ENCODE measurements at regions not wholly inside any gene's neighbourhood (a gene's known extent, or its start where the extent isn't known, plus 50 kb on each side); places are given as distances from the start of the nearest gene placed in this dataset.

DNA sequence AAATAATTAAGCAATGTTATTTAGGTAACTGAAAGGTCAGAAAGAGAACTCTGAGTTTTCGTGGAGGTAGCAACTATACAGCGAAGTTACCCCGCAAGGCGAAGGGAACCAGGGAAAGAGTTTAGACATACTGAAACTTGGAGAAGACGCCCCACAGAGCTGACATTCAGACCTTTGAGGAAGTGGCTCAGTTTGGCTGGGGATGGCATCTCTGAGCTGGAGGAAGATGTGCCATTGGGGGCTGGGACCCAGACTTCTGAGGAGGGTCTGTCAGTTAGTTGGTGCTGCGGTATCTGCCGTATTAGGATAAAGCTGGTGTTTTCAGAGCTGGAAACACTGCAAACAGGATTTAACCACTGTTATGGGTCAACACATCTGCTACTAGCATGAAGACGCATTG, 156.6 kb downstream of the ANKRD50 start:
- no peaks in the 10 kb centered on the region for H3K27me3 ChIP-seq (replicated peaks)
- no peak for TF ChIP-seq CTCF (IDR thresholded peaks at IDR 0.05; ENCODE audit: low read depth, low read length, missing control alignments)
- in situ Hi-C loops (cut with HindIII; ENCODE audit: low pct_ligation_motif_present, low sequenced_read_pairs): no loop called here
- no peaks in the 10 kb centered on the region for H3K36me3 ChIP-seq (replicated peaks)
- H3K27ac ChIP-seq: no peak overlapping the region
- H3K4me3 ChIP-seq (ENCODE audit: low read depth, low read length): no peak overlapping the region
- DNase-seq: no peak

DNA sequence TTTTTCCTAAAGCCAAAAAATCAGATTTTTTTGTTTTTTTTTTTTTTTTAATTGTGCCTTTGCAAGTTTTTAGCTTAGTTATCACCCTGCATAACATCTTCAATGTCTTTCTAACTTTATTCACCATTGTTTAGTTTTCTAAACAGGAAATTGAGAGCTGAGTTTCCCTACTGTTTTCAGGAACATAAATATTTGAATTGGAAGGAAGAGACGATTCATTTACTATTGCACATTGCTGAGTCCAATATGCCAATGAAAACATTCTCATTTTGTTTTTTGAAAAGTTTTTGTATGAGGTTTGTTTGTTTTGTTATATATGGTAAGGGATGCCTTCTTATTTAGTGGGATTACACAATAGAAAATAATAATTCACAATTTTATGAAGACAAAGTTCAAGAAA, 148.4 kb downstream of the ANKRD50 start:
- in situ Hi-C loops (cut with HindIII; ENCODE audit: low pct_ligation_motif_present, low sequenced_read_pairs): no loop called here
- no peaks in the 10 kb centered on the region for H3K36me3 ChIP-seq (replicated peaks)
- no peak for TF ChIP-seq CTCF (IDR thresholded peaks at IDR 0.05; ENCODE audit: low read depth, low read length, missing control alignments)
- H3K4me3 ChIP-seq (ENCODE audit: low read depth, low read length): no peak overlapping the region
- no peaks in the 10 kb centered on the region for H3K27me3 ChIP-seq (replicated peaks)
- no peak overlapping the region for H3K27ac ChIP-seq
- DNase-seq: no peak

DNA sequence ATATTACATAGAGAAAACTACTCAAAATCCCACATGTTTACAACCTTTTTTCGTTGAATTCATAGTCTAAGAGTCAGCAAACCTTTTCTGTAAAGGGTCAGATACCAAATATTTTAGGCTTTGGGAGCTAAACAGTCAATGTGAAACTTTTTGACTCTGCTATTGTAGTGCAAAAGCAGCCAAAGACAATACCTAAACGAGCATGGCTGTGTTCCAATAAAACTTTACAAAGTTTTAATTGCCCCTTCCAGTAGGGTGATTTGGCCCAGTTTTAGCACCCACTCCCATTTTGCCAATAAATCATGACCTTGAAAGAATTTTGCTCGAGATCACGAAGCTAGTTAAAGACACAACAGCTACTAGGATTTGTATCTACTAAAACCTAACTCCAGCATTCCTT, 147.2 kb downstream of the ANKRD50 start:
- DNase-seq: no peak
- no peaks in the 10 kb centered on the region for H3K36me3 ChIP-seq (replicated peaks)
- in situ Hi-C loops (cut with HindIII; ENCODE audit: low pct_ligation_motif_present, low sequenced_read_pairs): no loop called here

DNA sequence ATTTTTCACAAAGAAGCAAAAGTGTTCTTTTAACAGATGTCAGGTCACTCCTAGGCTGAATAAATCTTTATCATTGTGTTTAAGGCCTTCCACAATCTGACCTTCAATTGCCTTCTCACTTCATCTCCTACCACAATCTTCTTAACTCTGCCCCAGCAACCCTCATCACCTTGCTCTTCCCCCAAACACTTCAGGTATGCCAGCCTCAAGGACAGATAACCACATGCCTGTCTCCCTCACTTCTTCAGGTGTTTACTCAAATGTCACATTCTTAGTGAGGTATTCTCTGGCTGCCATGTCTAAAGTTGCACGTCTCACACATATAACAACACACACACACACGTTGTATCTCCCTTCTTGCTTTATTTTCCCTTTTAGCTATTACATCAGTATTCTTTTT, 146.5 kb downstream of the ANKRD50 start:
- no peak for TF ChIP-seq CTCF (IDR thresholded peaks at IDR 0.05; ENCODE audit: low read depth, low read length, missing control alignments)
- Histone ChIP-seq H3K27me3 (replicated peaks) (no peaks in the 10 kb centered on the region), H3K27ac (no peak overlapping the region), H3K36me3 (replicated peaks) (no peaks in the 10 kb centered on the region), H3K4me3 (ENCODE audit: low read depth, low read length) (no peak overlapping the region)
- in situ Hi-C loops (cut with HindIII; ENCODE audit: low pct_ligation_motif_present, low sequenced_read_pairs): no loop called here
- no peak for DNase-seq

More for the DNA sequence above, 147.2 kb downstream of the ANKRD50 start:
- Histone ChIP-seq H3K27me3 (replicated peaks) (no peaks in the 10 kb centered on the region), H3K4me3 (ENCODE audit: low read depth, low read length) (no peak overlapping the region), H3K27ac (no peak overlapping the region)
- no peak for TF ChIP-seq CTCF (IDR thresholded peaks at IDR 0.05; ENCODE audit: low read depth, low read length, missing control alignments)

DNA sequence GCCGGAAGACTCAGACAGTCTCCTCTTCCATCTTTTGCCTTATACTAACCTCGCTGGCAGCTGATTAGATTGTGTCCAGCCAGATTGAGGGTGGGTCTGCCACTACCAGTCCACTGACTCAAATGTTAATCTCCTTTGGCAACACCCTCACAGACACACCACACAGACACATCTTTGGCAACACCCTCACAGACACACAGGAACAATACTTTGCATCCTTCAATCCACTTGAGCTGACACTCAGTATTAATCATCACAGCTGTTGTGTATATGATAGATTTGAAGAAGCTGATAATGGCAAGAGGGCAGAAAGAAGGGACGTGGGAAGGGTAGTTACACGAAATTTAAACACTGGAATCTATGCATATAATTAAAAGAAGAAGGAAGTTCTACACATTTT, 139.5 kb downstream of the ANKRD50 start:
- Histone ChIP-seq H3K36me3 (replicated peaks) (no peaks in the 10 kb centered on the region), H3K4me3 (ENCODE audit: low read depth, low read length) (no peak overlapping the region), H3K27ac (no peak overlapping the region), H3K27me3 (replicated peaks) (no peaks in the 10 kb centered on the region)
- no peak for TF ChIP-seq CTCF (IDR thresholded peaks at IDR 0.05; ENCODE audit: low read depth, low read length, missing control alignments)
- in situ Hi-C loops (cut with HindIII; ENCODE audit: low pct_ligation_motif_present, low sequenced_read_pairs): no loop called here
- no peak for DNase-seq

- no peaks in the 10 kb centered on the region for H3K36me3 ChIP-seq (replicated peaks)
- no peak for DNase-seq
- H3K27ac ChIP-seq: no peak overlapping the region
- no peak overlapping the region for H3K4me3 ChIP-seq (ENCODE audit: low read depth, low read length)
- in situ Hi-C loops (cut with HindIII; ENCODE audit: low pct_ligation_motif_present, low sequenced_read_pairs): no loop called here
- no peaks in the 10 kb centered on the region for H3K27me3 ChIP-seq (replicated peaks)
- TF ChIP-seq CTCF (IDR thresholded peaks at IDR 0.05; ENCODE audit: low read depth, low read length, missing control alignments): no peak
Observed at GRCh38 chr4:124579896-124580295, 132.6 kb downstream of the ANKRD50 start.

Measured in brain microvascular endothelial cell (primary cell).